ENCODE measurements at regions not wholly inside any gene's neighbourhood (a gene's known extent, or its start where the extent isn't known, plus 50 kb on each side); places are given as distances from the start of the nearest gene placed in this dataset.

DNA sequence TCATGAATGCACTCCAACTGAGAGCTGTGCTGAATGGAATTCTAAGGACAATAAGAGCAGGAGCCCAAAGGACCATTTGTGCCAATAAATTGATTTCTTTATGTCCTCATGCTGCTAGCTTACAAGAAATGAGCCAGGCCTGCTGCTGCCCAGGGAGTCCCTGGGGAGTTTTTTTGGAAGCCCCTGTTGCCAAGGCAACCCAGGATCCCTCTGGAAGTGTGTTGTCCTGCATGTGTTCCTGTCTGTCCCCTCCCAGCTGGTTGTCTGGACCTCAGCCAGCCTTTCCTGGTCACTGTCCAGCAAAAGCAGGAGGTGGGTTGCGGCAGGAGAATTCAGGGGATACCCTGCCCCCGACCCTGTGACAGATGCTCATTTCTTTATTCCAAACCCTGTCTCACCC, 51.0 kb upstream of the GPRC5B start:
- TF ChIP-seq POLR2A (IDR thresholded peaks at IDR 0.05; ENCODE audit: borderline replicate concordance, extremely low read depth, insufficient read depth, insufficient read length) (no peak), CTCF (IDR thresholded peaks at IDR 0.05 in 2 of 3, conservative IDR thresholded peaks at IDR 0.05 in 1 of 3; ENCODE audit: borderline replicate concordance in 1 of 3, insufficient read depth in 1 of 3, low read depth in 2 of 3, low read length in 2 of 3) (no peak), YY1 (IDR thresholded peaks at IDR 0.05; ENCODE audit: extremely low read depth, insufficient replicate concordance, low read depth, low read length) (no peak), EGR1 (IDR thresholded peaks at IDR 0.05; ENCODE audit: low read depth) (no peak), EZH2 (IDR thresholded peaks at IDR 0.05) (no peak), CEBPB (IDR thresholded peaks at IDR 0.05; ENCODE audit: low read depth) (no peak), JUND (IDR thresholded peaks at IDR 0.05) (no peak)

Measured in HCT116 (cell line).